ENCODE measurements at regions not wholly inside any gene's neighbourhood (a gene's known extent, or its start where the extent isn't known, plus 50 kb on each side); places are given as distances from the start of the nearest gene placed in this dataset.

GRCh38 chr2:120419955-120420354 is 74.0 kb downstream of the INHBB start:
- no peak for TF ChIP-seq POLR2AphosphoS5 (IDR thresholded peaks at IDR 0.05; ENCODE audit: insufficient read depth in 1 of 2, low read depth in 1 of 2)
- no peak for TF ChIP-seq CTCF (IDR thresholded peaks at IDR 0.05)

Measured in vagina (tissue), 2 donors.